AG04450 (cell line): ENCODE measurements at regions not wholly inside any gene's neighbourhood (a gene's known extent, or its start where the extent isn't known, plus 50 kb on each side); places are given as distances from the start of the nearest gene placed in this dataset.

Experiments
- CTCF ChIA-PET: fragments of 300-600, 350-600 bp; formaldehyde crosslinking; extraction: SDS; loops from one replicate; lab custom pipeline; 2022; ENCODE audit warnings: antibody characterized with exemption, inconsistent platforms; lab: Charles Lee
- POLR2A ChIA-PET: fragments of 350-600 bp; formaldehyde crosslinking; extraction: SDS; loops from one replicate; lab custom pipeline; 2021; ENCODE audit warnings: antibody characterized with exemption, inconsistent platforms; lab: Yijun Ruan, JAX
- DNase-seq: peaks from one replicate; pipeline ENCODE4 v3.0.0-alpha.2; 2011; ENCODE audit warnings: low read depth, low spot score
- H3K27ac ChIP-seq: one replicate; pipeline ENCODE4 v1.5.1; 2012; ENCODE audit warnings: low read depth, low read length, control low read depth
- H3K27me3 ChIP-seq: one replicate; pipeline ENCODE4 v1.6.0; 2012; ENCODE audit warnings: low read length; ENCODE audit not compliant: control insufficient read depth, insufficient read depth
- H3K4me3 ChIP-seq: 2 replicates; pipeline ENCODE4 v1.5.1; 2011; ENCODE audit warnings: mild to moderate bottlenecking, low read depth, low read length, control low read depth
- H3K9me3 ChIP-seq: 2 replicates; pipeline ENCODE4 v1.5.1; 2012; ENCODE audit warnings: low read length; ENCODE audit not compliant: control insufficient read depth, insufficient read depth
- CTCF ChIP-seq: IDR thresholded peaks from 2 replicates; pipeline ENCODE4 v1.5.1; 2011; ENCODE audit warnings: low read depth, low read length, control low read depth, inconsistent platforms

GRCh38 chr12:92629349-92630065 is 73.3 kb upstream of the PLEKHG7 start:
- no peak overlapping the region for H3K4me3 ChIP-seq
- no peak for DNase-seq
- no peak for TF ChIP-seq CTCF
- CTCF ChIA-PET: interaction anchor here (0.5 to 2.1 kb wide), 6 partner anchors 20 to 1051 kb away, joined by 3 to 8 read pairs (median 4); no protein-coding TSS in a partner anchor
- H3K27me3 ChIP-seq: no peaks in the 10 kb centered on the region
- H3K27ac ChIP-seq: no peak overlapping the region
- POLR2A ChIA-PET: interaction anchor here (0.7 kb wide), 2 partner anchors 59 to 484 kb away, joined by 3 to 4 read pairs; partner anchors contain the start of gene BTG1
- no peaks in the 10 kb centered on the region for H3K9me3 ChIP-seq

- POLR2A ChIA-PET: no interaction called here
- Histone ChIP-seq H3K9me3 (no peaks in the 10 kb centered on the region), H3K27me3 (no peaks in the 10 kb centered on the region), H3K4me3 (no peak overlapping the region), H3K27ac (no peak overlapping the region)
- DNase-seq: no peak
- CTCF ChIA-PET: interaction anchor here (0.5 kb wide), 1 partner anchor 1049 kb away, joined by 4 read pairs; no protein-coding TSS in a partner anchor
- no peak for TF ChIP-seq CTCF
These were observed 74.3 kb upstream of the PLEKHG7 start for GRCh38 chr12:92628476-92628875.

GRCh38 chr12:92627511-92627910 is 75.3 kb upstream of the PLEKHG7 start:
- POLR2A ChIA-PET: no interaction called here
- no peak for DNase-seq
- TF ChIP-seq CTCF: no peak
- no peaks in the 10 kb centered on the region for H3K27me3 ChIP-seq
- CTCF ChIA-PET: no interaction called here
- H3K27ac ChIP-seq: no peak overlapping the region
- H3K9me3 ChIP-seq: no peaks in the 10 kb centered on the region
- H3K4me3 ChIP-seq: no peak overlapping the region

GRCh38 chr12:92625639-92626310 is 77.0 kb upstream of the PLEKHG7 start:
- Histone ChIP-seq H3K4me3 (no peak overlapping the region), H3K27ac (no peak overlapping the region), H3K27me3 (no peaks in the 10 kb centered on the region), H3K9me3 (peaks cover 4% of the 10 kb centered on the region; the same call in 1 of the 2 replicates)
- CTCF ChIA-PET: no interaction called here
- POLR2A ChIA-PET: no interaction called here
- no peak for TF ChIP-seq CTCF
- no peak for DNase-seq

- POLR2A ChIA-PET: interaction anchor here (0.9 kb wide), 1 partner anchor 757 kb away, joined by 3 read pairs; no protein-coding TSS in a partner anchor
- no peak for DNase-seq
- Histone ChIP-seq H3K9me3 (peaks cover 4% of the 10 kb centered on the region; the same call in 1 of the 2 replicates), H3K27ac (no peak overlapping the region), H3K27me3 (no peaks in the 10 kb centered on the region), H3K4me3 (no peak overlapping the region)
- CTCF ChIA-PET: interaction anchor here (0.6 to 2.1 kb wide), 3 partner anchors 16 to 971 kb away, joined by 3 to 10 read pairs (median 4); no protein-coding TSS in a partner anchor
- no peak for TF ChIP-seq CTCF
These were observed 78.6 kb upstream of the PLEKHG7 start for GRCh38 chr12:92624236-92624635.
